ENCODE measurements at regions not wholly inside any gene's neighbourhood (a gene's known extent, or its start where the extent isn't known, plus 50 kb on each side); places are given as distances from the start of the nearest gene placed in this dataset.

DNA sequence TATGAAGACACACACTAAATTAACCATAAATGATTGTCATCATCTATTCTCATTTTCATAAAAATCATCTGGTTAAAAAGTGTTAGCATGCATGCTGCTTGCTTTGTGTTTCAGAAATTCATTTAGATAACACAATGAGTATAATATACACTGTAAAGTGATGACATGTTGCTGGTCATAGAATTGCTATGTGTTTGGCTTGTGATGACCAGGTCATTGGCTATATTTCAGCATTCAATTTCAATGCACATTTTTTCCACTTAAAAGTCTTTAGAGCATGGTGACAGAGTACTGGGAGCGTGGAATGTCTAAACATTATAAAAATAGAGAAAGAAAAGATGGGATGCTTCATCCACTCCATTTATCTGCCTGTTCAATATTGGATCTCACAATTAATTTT, 1291.1 kb upstream of the MAP3K7 start:
- TF ChIP-seq GATA3 (IDR thresholded peaks at IDR 0.05; ENCODE audit: low read depth, low read length) (no peak), GATA2 (IDR thresholded peaks at IDR 0.05; ENCODE audit: low read depth, low read length) (no peak)
